HL-60 (cell line): ENCODE measurements at regions not wholly inside any gene's neighbourhood (a gene's known extent, or its start where the extent isn't known, plus 50 kb on each side); places are given as distances from the start of the nearest gene placed in this dataset.

Experiments
- CTCF ChIP-seq: IDR thresholded peaks from one replicate; pipeline ENCODE4 v1.5.1; 2011; ENCODE audit warnings: low read length, control low read depth, inconsistent platforms; ENCODE audit not compliant: insufficient read depth
- GABPA ChIP-seq: IDR thresholded peaks from 2 replicates; pipeline ENCODE4 v1.6.1; 2012; ENCODE audit warnings: low read depth
- POLR2AphosphoS5 ChIP-seq: IDR thresholded peaks from 2 replicates; pipeline ENCODE4 v1.6.1; 2012; ENCODE audit warnings: low read depth
- REST ChIP-seq: IDR thresholded peaks from 2 replicates; pipeline ENCODE4 v1.6.1; 2012; ENCODE audit warnings: low read depth; ENCODE audit not compliant: insufficient replicate concordance

DNA sequence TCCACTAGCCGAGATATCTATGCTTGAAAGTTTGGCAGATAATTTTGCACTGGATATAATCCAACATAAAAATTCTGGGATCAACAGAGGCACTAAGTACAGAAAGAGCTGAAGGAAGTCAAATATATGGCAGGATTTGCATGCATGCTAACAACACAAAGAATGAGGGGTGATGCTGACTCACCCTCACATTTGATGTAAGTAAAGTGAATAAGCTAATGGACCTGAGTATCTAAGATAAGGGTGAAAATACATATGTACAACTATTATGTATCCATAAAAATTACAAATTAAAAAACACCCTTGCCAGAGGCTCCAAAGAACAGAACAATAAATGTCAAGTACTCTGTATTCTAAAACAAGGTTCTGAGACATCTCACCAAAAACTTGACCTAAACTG, 63.8 kb upstream of the PRDX4 start:
- TF ChIP-seq POLR2AphosphoS5 (no peak), CTCF (no peak), REST (no peak), GABPA (no peak)
